Keratinocyte (primary cell): ENCODE measurements at regions not wholly inside any gene's neighbourhood (a gene's known extent, or its start where the extent isn't known, plus 50 kb on each side); places are given as distances from the start of the nearest gene placed in this dataset.

ENCODE experiments used
- DNase-seq: peaks from one replicate; pipeline ENCODE4 v3.0.0-alpha.2; 2011; ENCODE audit warnings: low read depth, missing footprints, low spot score
- FAIRE-seq: peaks from 2 replicates; lab custom pipeline; 2011; peaks lifted over from hg19 to GRCh38; lab: Jason Lieb, UNC
- H2AFZ ChIP-seq: 2 replicates; pipeline ENCODE4 v1.6.0; 2012; ENCODE audit warnings: low read length, control low read depth, inconsistent platforms; ENCODE audit not compliant: control insufficient read depth
- H3K27ac ChIP-seq: 2 replicates; pipeline ENCODE4 v1.5.1; 2011; ENCODE audit warnings: low read length; ENCODE audit not compliant: control insufficient read depth, insufficient read depth
- H3K27me3 ChIP-seq: 3 replicates; pipeline ENCODE4 v1.6.0; 2011; ENCODE audit warnings: low read length; ENCODE audit not compliant: control insufficient read depth, insufficient read depth; ENCODE audit errors: extremely low read depth
- H3K36me3 ChIP-seq, 2 experiments: 2 replicates in 1 of 2; 3 replicates in 1 of 2; pipeline ENCODE4 v1.5.1; 2011; ENCODE audit warnings: low read length in 2 of 2, mild to moderate bottlenecking in 1 of 2; ENCODE audit not compliant: control insufficient read depth in 2 of 2, insufficient read depth in 2 of 2; ENCODE audit errors: extremely low read depth in 1 of 2
- H3K4me1 ChIP-seq: 3 replicates; pipeline ENCODE4 v1.5.1; 2011; ENCODE audit warnings: low read length; ENCODE audit not compliant: control insufficient read depth, insufficient read depth; ENCODE audit errors: extremely low read depth
- H3K4me2 ChIP-seq: 3 replicates; pipeline ENCODE4 v1.6.0; 2011; ENCODE audit warnings: low read depth, low read length; ENCODE audit not compliant: control insufficient read depth, insufficient read depth; ENCODE audit errors: extremely low read depth
- H3K4me3 ChIP-seq, 3 experiments: fragments of 200-600 bp in 1 of 3; sonication (generic) in 1 of 3; 2 replicates in 2 of 3; 3 replicates in 1 of 3; pipeline ENCODE4 v1.5.1; 2011 to 2016; ENCODE audit warnings: low read length in 3 of 3, mild to moderate bottlenecking in 3 of 3, control low read depth in 2 of 3, inconsistent platforms in 1 of 3, low read depth in 1 of 3, mixed read lengths in 1 of 3, mixed run types in 1 of 3, moderate library complexity in 1 of 3; ENCODE audit not compliant: control insufficient read depth in 2 of 3, insufficient read depth in 2 of 3; ENCODE audit errors: extremely low read depth in 1 of 3
- H3K79me2 ChIP-seq: 2 replicates; pipeline ENCODE4 v1.6.0; 2012; ENCODE audit warnings: low read length; ENCODE audit not compliant: control insufficient read depth, insufficient read depth
- H3K9ac ChIP-seq: 3 replicates; pipeline ENCODE4 v1.6.0; 2011; ENCODE audit warnings: low read length; ENCODE audit not compliant: control insufficient read depth, insufficient read depth; ENCODE audit errors: extremely low read depth
- H3K9me1 ChIP-seq: 3 replicates; pipeline ENCODE4 v1.6.0; 2011; ENCODE audit warnings: low read length; ENCODE audit not compliant: control insufficient read depth, insufficient read depth; ENCODE audit errors: extremely low read depth
- H3K9me3 ChIP-seq: 2 replicates; pipeline ENCODE4 v1.5.1; 2012; ENCODE audit warnings: low read depth, low read length; ENCODE audit not compliant: control insufficient read depth
- H4K20me1 ChIP-seq: 3 replicates; pipeline ENCODE4 v1.6.0; 2011; ENCODE audit warnings: low read length; ENCODE audit not compliant: control insufficient read depth, insufficient read depth; ENCODE audit errors: extremely low read depth
- CTCF ChIP-seq, 3 experiments: IDR thresholded peaks in 1 of 3; conservative IDR thresholded peaks in 1 of 3; optimal IDR thresholded peaks in 1 of 3; 2 replicates in 2 of 3; 3 replicates in 1 of 3; pipeline versions ENCODE3 to v1.5.1; 2011; ENCODE audit warnings: low read length in 3 of 3, mild to moderate bottlenecking in 3 of 3, moderate library complexity in 2 of 3, control low read depth in 1 of 3, inconsistent platforms in 1 of 3; ENCODE audit not compliant: insufficient read depth in 2 of 3; ENCODE audit errors: extremely low read depth in 1 of 3
- EZH2 ChIP-seq: IDR thresholded peaks from one replicate; pipeline ENCODE4 v1.6.1; 2012; ENCODE audit warnings: inconsistent platforms, mild to moderate bottlenecking, low read length, moderate library complexity
- dilution Hi-C: fragments of 300-500 bp; cut with MboI; formaldehyde crosslinking; loops from one replicate; pipeline ENCODE4 v1.7.0; 2020; ENCODE audit warnings: low sequenced_read_pairs; ENCODE audit not compliant: extremely low pct_ligation_motif_present

DNA sequence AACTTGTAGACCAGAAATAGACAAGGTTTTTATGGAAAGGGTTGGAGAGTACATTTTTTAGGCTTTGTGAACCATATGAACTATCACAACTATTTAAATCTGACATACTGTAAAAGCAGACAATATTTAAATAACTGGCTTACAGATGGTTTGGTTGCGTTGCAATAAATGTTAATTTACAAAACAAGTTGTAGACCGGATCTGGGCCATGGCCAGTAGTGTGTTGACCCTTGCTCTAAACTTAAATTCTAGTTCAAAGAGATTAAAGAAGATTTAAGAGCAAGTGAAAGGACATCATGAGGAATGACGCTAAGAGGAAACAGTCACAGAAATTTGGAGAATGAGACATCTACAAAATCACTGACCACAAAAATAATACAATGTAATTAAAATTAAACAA is 652.7 kb downstream of the DCDC2C start:
- FAIRE-seq: no peak

DNA sequence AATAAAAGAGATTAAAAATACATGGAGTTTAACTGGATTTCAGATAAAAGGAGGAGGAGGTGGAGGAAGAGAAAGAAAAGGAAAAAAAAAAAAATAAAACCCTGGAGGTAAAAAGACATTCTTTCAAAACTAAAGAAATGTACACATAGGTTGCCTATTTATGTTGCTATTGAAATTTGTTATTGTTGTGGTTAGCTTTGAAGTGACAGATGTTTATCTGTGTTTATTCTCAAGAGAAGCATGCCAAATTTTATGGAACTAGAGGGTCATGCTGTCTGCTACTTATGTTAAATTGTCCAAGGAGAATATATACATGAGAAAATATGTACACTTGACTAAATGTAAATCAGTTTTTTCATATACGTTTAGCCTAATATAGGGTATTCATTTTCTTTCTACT is 653.2 kb downstream of the DCDC2C start:
- no peak overlapping the region for H3K4me2 ChIP-seq
- TF ChIP-seq EZH2: no peak
- TF ChIP-seq CTCF (optimal IDR thresholded peaks at IDR 0.05 in 1 of 3, IDR thresholded peaks at IDR 0.05 in 1 of 3, conservative IDR thresholded peaks at IDR 0.05 in 1 of 3; ENCODE audit: extremely low read depth in 1 of 3, insufficient read depth in 2 of 3, low read length in 3 of 3): no peak
- dilution Hi-C loops: no loop called here
- H2AFZ ChIP-seq: no peak overlapping the region
- FAIRE-seq (no peak), DNase-seq (no peak)
- H3K4me1 ChIP-seq: no peaks in the 10 kb centered on the region
- H3K9me3 ChIP-seq: no peaks in the 10 kb centered on the region
- no peak overlapping the region for H3K4me3 ChIP-seq
- no peaks in the 10 kb centered on the region for H3K36me3 ChIP-seq
- no peaks in the 10 kb centered on the region for H3K79me2 ChIP-seq
- H3K27ac ChIP-seq: no peak overlapping the region
- no peaks in the 10 kb centered on the region for H4K20me1 ChIP-seq
- no peak overlapping the region for H3K9ac ChIP-seq
- no peaks in the 10 kb centered on the region for H3K27me3 ChIP-seq
- no peaks in the 10 kb centered on the region for H3K9me1 ChIP-seq

More for the DNA sequence above, 652.7 kb downstream of the DCDC2C start:
- Histone ChIP-seq H3K9ac (no peak overlapping the region), H3K4me3 (no peak overlapping the region), H4K20me1 (no peaks in the 10 kb centered on the region), H2AFZ (no peak overlapping the region), H3K79me2 (no peaks in the 10 kb centered on the region), H3K9me1 (no peaks in the 10 kb centered on the region), H3K4me1 (no peaks in the 10 kb centered on the region), H3K9me3 (no peaks in the 10 kb centered on the region), H3K36me3 (no peaks in the 10 kb centered on the region), H3K27ac (no peak overlapping the region), H3K27me3 (no peaks in the 10 kb centered on the region), H3K4me2 (no peak overlapping the region)
- no peak for DNase-seq
- no peak for TF ChIP-seq CTCF (optimal IDR thresholded peaks at IDR 0.05 in 1 of 3, IDR thresholded peaks at IDR 0.05 in 1 of 3, conservative IDR thresholded peaks at IDR 0.05 in 1 of 3; ENCODE audit: extremely low read depth in 1 of 3, insufficient read depth in 2 of 3, low read length in 3 of 3)
- no peak for TF ChIP-seq EZH2
- dilution Hi-C loops: no loop called here
